Effector memory CD8-positive, alpha-beta T cell (primary cell): ENCODE measurements at regions not wholly inside any gene's neighbourhood (a gene's known extent, or its start where the extent isn't known, plus 50 kb on each side); places are given as distances from the start of the nearest gene placed in this dataset.

ENCODE experiments used
- ATAC-seq: fragments of 150-1000 bp; cut with Tn5 transposase; replicated peaks from 2 replicates; pipeline ENCODE4 v1.10.0; 2021; ENCODE audit warnings: mild to moderate bottlenecking, moderate library complexity
- DNase-seq, 3 experiments: peaks; one replicate each; pipeline ENCODE4 v3.0.0; 2021
- H3K27ac Mint-ChIP-seq, 2 donors: one replicate each; pipeline ENCODE4 v1.8.0; 2022; ENCODE audit warnings: mild to moderate bottlenecking in 2 of 2, mixed read lengths in 2 of 2, moderate library complexity in 2 of 2
- H3K27me3 Mint-ChIP-seq, 2 donors: one replicate each; pipeline ENCODE4 v1.8.0; 2022; ENCODE audit warnings: mixed read lengths in 2 of 2
- H3K36me3 Mint-ChIP-seq: one replicate; pipeline ENCODE4 v1.8.0; 2022; ENCODE audit warnings: mild to moderate bottlenecking, moderate library complexity, mixed read lengths; ENCODE audit not compliant: insufficient read depth
- H3K4me1 Mint-ChIP-seq, 2 donors: one replicate each; pipeline ENCODE4 v1.8.0; 2022; ENCODE audit warnings: low read depth in 2 of 2, mixed read lengths in 2 of 2
- H3K4me3 Mint-ChIP-seq, 2 donors: one replicate each; pipeline ENCODE4 v1.8.0; 2022; ENCODE audit warnings: mild to moderate bottlenecking in 2 of 2, mixed read lengths in 2 of 2, moderate library complexity in 2 of 2
- H3K9me3 Mint-ChIP-seq, 2 donors: one replicate each; pipeline ENCODE4 v1.8.0; 2022; ENCODE audit warnings: mixed read lengths in 2 of 2

DNA sequence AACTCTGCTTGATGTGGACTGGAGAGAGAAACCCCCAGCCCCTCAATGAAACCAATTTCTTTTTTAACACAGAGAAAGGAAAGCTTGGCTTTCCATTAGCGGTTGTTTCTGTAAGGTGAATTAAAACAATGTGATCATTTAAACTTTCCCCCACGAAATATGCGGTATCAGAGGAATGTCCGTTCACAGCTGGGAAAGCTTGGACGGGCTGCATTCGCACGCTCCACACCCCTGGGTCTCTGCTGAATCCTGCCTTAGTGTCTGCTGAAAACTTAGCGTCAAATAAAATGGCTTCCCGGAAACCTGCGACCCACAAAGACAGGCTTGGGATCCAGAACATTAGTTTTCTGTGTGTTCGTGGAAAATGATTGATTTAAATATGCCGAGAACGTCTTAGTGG, 71.7 kb downstream of the C16orf95 start:
- Mint-ChIP-seq H3K4me3 (no peak overlapping the region), H3K27ac (no peak overlapping the region), H3K9me3 (no peaks in the 10 kb centered on the region), H3K27me3 (peaks cover 21 to 31% of the 10 kb centered on the region in 2 donors), H3K4me1 (no peaks in the 10 kb centered on the region), H3K36me3 (no peaks in the 10 kb centered on the region)
- no peak for ATAC-seq
- DNase-seq = no peak

DNA sequence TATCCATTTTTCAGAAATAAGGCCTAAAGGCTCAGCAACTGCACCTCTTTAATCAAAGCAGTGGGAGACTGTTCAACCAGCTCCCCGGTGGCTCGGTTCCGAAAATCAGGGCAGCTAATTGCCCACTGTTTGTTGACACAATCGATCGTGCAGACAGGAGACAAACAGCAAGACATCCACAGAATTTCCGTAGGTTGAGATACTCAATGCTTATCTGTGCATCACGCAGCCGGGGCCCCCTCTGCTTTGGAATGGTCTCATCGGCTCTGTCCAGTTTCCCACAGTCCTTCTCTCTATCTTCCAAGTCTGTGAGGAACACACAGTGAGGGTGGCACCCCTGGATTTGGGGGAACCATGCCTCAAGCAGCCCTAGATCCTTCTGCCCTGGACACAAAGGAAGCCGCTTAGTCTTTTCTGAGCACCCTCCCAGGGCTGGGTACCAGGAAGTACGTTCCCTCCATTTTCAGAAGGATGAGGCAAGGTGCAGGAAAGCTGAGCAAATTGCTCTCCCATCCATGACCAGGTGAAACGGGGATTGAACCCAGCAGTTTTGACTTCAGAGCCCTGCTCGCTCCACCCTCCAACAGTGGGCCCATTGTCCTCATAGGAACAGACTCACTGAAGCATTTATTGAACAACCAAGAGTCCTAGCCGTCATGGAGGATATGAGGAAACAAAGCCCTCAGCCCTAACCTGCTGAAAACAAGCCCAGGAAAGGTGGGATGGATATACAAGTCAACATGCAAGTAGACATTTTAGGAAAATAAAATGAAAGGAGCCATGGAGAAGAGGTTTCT, 70.7 kb downstream of the C16orf95 start:
- Mint-ChIP-seq H3K27ac (no peak overlapping the region), H3K4me1 (no peaks in the 10 kb centered on the region), H3K27me3 (peaks cover 12 to 21% of the 10 kb centered on the region in 2 donors), H3K4me3 (no peak overlapping the region), H3K9me3 (no peaks in the 10 kb centered on the region), H3K36me3 (no peaks in the 10 kb centered on the region)
- no peak for DNase-seq
- no peak for ATAC-seq

DNA sequence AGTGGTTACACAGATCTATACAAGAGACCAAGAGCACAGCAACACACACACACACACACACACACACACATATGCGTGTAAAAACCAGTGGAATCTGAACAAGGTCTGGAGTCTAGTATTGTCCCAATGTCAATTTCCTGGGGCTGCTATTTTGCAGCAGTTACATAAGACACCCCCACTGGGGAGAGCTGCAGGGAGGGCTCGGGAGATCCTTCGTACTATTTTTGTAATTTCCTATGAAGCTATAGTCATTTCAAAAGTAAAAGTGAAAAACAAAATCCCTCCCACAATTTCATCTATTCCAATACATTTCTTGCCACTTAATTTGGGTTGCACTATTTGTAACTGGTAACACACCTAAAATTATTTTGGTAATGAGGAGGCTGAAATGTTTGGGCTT, 68.5 kb downstream of the C16orf95 start:
- no peaks in the 10 kb centered on the region for H3K36me3 Mint-ChIP-seq
- H3K27ac Mint-ChIP-seq = no peak overlapping the region
- no peaks in the 10 kb centered on the region for H3K9me3 Mint-ChIP-seq
- ATAC-seq (no peak), DNase-seq (no peak)
- no peaks in the 10 kb centered on the region for H3K4me1 Mint-ChIP-seq
- H3K4me3 Mint-ChIP-seq = no peak overlapping the region
- peaks cover 4 to 13% of the 10 kb centered on the region in 2 donors for H3K27me3 Mint-ChIP-seq

DNA sequence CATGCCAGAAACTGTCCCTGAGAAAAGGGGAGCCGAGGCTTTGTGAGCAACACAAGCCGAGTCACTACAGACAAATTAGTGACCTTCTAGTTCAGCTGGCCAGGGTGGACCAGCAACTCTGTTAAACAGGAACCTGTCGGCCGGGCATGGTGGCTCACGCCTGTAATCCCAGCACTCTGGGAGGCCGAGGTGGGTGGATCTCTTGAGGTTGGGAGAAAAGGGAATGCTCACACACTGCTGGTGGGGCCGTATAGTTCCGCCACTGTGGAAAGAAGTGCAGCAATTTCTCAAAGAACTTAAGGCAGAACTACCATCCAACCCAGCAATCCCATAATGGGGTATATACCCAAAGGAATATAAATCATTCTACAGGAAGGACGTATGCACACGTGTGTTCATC, 67.8 kb downstream of the C16orf95 start:
- no peaks in the 10 kb centered on the region for H3K9me3 Mint-ChIP-seq
- no peaks in the 10 kb centered on the region for H3K4me1 Mint-ChIP-seq
- H3K27ac Mint-ChIP-seq = no peak overlapping the region
- peaks cover 4 to 13% of the 10 kb centered on the region in 2 donors for H3K27me3 Mint-ChIP-seq
- no peaks in the 10 kb centered on the region for H3K36me3 Mint-ChIP-seq
- H3K4me3 Mint-ChIP-seq = no peak overlapping the region
- DNase-seq (no peak), ATAC-seq (no peak)

DNA sequence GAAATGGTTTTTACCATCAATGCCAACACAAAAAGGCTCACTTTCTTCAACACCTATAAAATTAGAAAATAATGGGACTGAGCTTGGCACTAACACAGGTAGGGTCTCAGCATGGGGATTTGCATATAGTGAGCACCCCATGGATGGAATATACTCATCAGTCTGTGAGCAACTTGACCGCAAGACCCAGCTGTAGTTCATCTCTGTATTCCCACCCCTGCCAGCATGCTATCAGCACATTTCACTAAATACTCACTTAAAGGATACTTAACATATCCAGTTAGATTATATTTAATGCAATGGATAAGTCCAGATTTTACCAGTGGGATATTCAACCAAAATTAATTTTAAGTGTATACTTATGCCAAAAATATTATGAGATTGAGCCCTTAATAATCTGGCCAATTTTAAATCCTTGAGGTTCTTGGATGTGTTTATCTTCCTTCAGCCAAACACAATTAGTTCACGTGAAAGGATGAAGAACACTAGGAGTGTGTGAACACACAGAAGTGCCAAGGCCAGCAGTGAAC, 66.7 kb downstream of the C16orf95 start:
- Mint-ChIP-seq H3K4me1 (no peaks in the 10 kb centered on the region), H3K27me3 (peaks cover 4 to 13% of the 10 kb centered on the region in 2 donors), H3K9me3 (no peaks in the 10 kb centered on the region), H3K36me3 (no peaks in the 10 kb centered on the region), H3K27ac (no peak overlapping the region), H3K4me3 (no peak overlapping the region)
- ATAC-seq (no peak), DNase-seq (no peak)

DNA sequence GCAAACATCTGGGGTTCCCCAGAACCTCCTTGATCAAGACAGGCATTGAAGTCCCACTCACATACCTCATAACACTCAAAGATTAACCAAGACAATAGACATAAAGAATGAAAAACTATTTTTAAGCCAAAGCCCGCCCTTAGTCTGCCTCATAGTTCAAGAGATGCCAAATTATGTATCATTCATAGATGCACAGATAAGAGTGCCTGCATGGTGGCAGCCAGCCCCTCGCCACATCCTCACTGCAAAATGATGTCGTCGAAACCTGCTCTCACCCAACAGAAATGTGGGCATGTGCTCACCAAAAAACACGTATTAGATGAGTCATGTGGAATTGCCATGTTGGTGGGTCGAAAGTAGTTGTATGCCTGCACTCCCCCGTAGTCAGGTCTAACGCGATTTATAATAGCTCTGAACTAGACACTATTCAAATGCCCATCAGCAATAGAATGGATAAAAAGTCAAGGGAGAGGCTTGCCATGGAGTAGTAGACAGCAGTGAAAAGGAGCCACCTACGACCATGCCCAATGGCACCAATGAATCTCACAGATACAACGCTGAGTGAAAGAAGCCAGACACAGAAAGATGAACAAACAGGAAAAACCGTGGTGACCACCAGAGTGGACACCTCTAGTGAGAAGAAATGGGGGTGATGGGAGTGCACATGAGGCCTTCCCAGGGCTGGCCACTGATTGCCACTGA, 64.8 kb downstream of the C16orf95 start:
- ATAC-seq = no peak
- H3K4me1 Mint-ChIP-seq = no peaks in the 10 kb centered on the region
- H3K9me3 Mint-ChIP-seq = no peaks in the 10 kb centered on the region
- H3K36me3 Mint-ChIP-seq = no peaks in the 10 kb centered on the region
- no peak overlapping the region for H3K27ac Mint-ChIP-seq
- H3K4me3 Mint-ChIP-seq = no peak overlapping the region
- no peak for DNase-seq
- H3K27me3 Mint-ChIP-seq = peaks cover under 1 to 2% of the 10 kb centered on the region in 2 donors
